DMS53 treated with DMSO at 0.1 percent for 48 hours (cell line): ENCODE measurements at regions not wholly inside any gene's neighbourhood (a gene's known extent, or its start where the extent isn't known, plus 50 kb on each side); places are given as distances from the start of the nearest gene placed in this dataset.

Experiments used
- DNase-seq: peaks from one replicate; lab custom pipeline; 2025; ENCODE audit not compliant: unreplicated experiment; lab: John Stamatoyannopoulos, UW

DNA sequence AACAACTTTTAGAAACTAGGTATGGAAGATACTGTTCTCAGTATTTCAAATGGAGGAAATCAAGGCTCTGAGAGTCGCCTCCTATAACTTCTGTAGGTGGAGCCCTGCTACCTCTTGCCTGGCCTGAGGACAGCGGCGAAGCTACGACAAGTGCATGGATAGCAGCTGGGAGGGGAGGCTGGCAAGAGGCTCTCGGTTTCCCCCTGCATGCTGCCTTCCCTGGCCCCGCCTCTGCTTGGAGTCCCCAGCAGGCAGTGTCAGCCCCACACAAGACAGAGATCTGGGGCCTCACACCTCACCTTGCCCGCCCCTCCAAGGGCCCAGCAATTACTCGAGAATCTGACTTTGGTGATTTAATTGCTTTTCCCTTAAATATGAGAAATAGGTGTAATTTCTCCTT lies 107.6 kb upstream of the POU3F3 start:
- no peak for DNase-seq

DNA sequence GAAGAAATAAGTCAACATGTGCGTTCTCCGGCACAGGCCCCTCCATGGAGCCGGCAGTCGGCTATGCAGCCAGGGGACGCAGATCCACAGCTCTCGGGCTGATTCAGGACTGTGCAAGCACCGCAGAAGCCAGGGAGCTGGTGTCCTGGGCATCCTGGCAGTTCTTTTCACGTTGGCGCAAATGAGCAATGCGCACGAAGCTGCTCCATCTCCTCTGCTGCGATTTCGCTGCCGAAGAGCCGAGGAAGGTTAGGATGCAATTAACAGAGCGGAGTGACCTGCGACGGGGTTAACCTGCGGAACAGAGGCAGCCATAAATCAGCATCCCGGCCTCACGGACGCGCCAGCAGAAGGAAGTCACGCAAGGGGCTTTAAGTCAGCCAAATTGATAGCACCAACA lies 107.1 kb upstream of the POU3F3 start:
- DNase-seq, result no peak

DNA sequence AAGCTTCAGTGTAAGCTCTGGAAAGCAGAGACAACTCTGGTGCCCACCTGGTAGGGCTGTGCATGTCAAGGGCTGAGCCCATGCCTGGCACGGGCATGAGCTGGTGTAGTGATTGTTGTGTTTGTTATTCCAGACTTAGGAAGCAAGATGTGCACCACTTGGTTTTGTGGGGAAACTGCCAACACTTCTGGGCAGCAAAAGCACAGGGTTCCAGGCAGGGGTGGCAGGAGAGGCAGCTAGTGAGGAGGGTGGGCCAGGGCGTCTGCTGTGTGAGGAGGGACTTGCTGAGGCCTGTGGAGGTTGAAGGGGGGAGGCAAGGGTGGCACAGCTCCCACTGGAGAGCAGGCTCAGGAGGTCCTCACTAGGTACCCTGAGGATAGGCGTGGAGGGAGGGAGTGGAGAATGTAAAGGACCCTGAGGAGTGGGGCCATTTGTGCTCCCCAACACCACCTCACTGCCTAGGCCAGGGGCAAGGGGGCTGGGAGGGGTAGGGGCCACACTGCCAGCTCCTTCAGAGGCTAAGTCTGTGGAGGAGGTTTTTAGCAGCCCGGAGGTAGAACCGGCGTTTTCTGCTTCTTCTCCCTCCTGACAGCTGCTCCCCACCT lies 104.0 kb upstream of the POU3F3 start:
- DNase-seq, result no peak

DNA sequence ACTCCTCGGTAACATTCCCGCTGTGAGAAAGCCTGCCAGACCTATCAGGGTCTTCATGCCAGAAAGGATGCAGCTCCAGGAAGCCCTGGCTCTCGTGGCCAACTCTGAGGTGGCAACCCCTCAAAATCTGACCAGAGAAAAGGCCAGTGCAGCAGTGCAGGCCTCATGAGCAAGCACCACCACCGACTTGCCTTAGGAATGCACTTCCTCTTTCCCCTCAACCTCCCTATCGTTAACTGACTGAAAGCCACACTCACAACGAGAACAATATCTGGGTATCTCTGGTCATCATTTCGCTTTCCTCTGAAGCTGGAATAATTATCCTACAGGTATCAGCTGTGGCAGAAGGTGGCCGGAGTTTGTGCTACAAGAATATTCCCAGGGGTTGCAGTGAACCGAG lies 101.4 kb upstream of the POU3F3 start:
- DNase-seq, result no peak

DNA sequence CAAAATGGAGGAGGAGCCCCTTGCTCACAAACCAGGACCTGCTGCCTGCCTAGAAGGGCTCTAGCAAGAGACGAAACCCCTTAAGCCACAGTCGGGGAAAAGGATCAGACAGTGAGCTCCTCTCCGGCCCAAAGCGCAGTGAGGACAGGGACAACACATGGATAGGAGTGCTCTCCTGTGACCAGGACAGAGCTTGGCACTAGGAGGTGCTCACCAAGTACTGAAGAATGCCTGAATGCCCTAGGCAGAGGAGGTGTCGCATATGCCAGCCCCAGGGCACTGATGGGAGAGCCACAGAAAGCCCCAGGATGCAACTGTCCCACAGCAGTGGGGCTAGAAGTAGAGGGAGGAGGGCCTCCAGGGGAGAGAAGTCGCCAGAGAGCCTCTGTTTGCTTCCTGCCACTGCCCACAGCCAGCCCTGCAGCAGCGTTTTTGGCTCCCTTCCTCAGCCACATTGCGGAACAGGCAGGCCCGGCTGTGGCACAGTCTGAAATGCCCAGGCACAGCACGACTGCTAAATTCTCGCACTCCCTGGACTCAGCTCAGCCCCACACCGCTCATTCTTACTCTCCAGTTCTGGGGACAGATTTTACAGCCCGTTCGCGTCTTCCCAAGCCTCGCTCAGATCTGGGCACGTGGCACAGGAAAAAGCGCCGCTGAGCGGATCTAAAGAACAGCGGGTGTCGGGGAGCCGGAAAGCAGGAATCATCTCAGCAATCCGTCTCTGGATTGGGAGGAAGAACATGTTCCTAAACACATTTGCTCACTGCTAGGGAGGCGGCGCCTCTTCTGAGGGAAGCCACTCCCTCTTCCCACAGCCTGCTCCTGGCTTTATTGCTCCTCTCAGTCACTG lies 98.7 kb upstream of the POU3F3 start:
- no peak for DNase-seq

DNA sequence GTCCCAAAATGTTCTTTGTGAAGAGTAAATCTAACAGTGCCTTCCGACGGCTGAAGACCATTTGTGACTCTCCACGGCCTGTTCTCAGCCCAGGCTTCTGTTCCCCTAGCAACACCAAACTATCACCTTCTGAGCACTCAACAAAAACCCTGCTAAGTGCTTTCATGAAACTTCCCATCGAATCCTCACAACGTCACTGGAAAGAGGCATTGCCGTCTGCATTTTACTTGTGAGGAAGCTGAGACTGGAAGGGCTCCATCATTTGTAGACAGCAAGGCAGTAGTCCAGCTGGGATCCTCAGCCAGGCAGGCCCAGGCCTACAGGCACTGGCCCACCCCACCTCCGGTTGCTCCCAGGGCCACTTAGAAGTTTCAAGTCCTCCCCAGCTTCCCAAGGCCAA lies 97.8 kb upstream of the POU3F3 start:
- no peak for DNase-seq

DNA sequence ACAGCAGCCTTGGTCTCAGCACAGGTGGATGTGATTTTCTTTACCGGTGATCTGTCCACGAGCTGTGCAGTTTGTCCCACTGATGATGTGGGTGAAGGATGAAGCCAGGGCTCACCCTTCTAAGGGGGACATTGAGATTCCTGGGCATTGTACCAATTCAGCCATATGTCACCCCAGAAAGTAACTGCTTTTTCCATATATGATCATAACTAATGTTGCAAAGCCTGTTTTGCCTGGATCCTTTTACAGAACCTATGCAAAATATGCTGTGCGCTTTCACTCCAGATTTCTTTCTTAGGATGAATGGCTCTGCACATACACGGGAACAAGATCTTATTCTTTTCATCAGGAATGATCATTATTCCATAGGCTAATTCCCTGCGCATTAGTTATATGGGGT lies 96.9 kb upstream of the POU3F3 start:
- DNase-seq, result no peak

DNA sequence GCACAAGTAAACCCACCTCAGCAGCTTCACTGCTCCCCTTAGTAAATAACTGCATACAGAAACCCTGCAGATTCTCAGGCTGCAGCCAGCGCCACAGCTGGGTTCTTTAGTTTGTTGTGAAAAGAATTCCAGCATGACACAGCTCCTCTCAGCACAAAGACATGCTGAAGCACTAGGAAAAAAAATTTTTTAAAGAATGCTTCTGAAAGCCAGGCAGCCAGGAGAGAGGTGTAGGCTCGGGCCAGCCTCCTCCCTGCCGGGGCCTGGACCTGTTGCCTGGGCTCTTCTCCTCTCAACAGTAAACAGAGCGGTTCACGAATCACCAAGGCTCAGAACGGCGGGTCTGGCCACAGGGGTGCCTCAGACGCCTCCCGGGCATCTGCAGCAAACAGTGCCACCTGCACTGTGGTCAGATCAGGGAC lies 95.7 kb upstream of the POU3F3 start:
- DNase-seq, result no peak

DNA sequence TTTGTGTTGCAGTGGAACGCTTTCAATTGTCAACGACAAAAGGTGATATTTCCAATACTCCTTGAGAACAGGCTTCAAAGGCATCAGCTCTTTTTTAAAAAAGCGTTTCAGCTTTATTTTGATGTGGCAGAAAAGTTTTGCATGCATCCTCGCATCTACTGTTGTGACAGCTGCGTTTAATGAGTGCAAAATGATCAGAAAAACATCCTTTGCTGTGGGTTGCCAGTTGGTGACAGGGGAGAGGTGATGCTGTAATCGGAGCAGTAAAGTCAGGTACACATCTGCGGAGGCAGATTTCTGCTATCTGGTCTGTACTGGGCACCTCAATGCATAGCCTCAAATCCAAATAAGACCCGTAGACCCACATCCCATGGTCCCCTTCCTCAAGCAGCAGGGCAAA lies 91.9 kb upstream of the POU3F3 start:
- DNase-seq, result no peak

DNA sequence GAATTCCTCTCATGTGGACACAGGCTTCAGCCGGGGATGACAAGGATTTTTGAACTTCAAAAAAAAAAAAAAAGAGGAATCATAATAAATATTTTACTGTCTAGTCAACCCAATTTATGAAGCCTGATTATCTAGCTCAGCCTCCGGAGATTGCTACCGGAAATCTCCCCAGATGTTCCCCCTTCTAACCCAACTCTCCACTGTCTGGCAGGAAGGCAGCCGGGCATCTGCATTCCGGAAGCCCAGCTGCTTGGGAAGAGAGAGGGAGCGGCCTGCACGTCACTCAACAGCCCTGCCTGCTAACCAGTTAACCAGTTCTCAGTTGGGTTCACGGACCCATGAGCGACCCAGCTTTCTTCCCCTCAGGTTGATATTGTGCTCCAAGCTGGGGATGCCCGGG lies 87.2 kb upstream of the POU3F3 start:
- no peak for DNase-seq

DNA sequence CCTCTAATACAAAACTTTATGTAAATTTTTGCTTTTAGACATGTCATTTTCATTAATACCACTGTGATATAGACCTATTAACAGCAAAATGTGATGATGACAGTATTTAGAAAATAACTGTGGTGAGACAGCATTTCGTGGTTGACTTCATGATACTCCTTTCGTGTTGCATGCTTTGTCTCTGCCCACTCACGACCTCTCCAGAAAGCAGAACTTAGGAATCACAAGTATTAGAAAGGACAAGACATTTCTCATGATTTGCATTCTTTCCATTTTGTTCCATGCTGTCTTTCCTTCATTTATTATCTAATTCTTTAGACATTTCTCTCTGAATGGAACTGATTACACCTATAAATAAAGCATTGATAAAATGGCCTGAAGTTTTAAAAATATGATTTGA lies 85.2 kb upstream of the POU3F3 start:
- DNase-seq, result no peak

DNA sequence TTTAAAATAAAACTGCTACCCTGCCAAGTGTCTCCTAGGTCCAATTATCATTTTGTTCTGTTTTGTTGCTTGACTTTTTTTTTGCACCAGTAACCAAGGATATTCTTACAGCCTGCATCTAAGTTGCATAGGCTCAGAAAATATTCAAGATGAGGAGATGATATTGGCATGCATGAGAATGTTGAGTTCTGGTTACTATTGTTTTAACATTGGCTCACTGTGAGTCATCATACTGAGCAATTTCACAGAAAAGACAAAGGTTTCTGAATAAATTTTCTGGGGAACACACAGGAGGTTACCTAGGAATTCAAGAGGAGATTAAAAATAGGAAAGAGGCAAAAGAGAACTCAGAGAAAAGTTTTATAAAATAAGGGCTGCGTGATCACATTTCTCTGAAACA lies 84.8 kb upstream of the POU3F3 start:
- DNase-seq, result no peak

DNA sequence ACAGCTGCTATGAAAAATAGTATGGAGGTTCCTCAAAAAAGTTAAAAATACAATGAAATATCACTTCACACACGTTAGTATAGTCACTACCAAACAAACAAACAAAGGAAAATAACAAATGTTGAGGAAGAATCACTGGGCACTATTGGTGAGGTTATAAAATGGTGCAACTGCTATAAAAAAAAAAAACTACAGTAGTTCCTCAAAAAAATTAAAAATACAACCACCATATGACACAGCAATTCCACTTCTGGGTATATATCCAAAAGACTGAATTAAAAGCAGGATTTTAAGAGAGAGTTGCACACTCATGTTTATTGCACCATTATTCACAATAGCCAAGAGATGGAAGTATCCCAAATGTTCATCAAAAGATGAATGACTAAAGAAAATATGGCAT lies 80.9 kb upstream of the POU3F3 start:
- DNase-seq, result no peak

DNA sequence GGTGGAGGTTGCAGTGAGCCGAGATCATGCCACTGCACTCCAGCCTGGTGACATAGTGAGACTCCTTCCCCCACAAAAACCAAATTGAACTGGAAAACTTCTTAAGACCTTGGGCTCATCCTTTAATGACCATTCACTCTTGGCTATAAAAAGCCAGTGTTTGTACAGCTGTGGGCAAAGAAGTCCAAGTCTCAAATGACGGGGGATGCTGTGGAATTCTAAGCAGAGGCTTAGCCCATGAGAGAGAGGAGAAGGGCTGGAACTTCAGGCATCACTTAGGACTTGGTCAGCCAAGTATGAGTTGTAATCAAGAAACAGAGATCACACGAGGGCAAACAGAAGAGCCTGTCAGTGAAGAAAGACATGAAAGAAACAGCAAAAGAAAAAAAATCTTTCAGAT lies 79.3 kb upstream of the POU3F3 start:
- no peak for DNase-seq

DNA sequence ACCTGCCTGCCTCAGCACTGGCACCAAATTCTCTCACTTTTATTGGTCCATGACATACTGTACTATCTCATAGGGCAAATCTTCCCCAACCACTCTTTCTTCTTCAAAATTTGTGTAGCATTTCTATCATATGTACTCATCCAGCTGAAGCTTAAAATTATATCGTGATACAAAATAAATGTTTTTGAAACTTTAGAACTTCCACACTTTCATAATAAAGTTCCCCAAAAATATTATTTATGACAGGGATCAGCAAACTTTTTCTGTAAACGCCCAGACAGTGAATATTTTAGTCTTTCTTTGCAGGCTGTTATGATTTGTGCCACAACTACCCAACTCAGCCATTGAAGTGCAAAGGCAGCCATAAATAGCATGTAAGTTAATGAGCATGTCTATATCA lies 76.2 kb upstream of the POU3F3 start:
- no peak for DNase-seq

DNA sequence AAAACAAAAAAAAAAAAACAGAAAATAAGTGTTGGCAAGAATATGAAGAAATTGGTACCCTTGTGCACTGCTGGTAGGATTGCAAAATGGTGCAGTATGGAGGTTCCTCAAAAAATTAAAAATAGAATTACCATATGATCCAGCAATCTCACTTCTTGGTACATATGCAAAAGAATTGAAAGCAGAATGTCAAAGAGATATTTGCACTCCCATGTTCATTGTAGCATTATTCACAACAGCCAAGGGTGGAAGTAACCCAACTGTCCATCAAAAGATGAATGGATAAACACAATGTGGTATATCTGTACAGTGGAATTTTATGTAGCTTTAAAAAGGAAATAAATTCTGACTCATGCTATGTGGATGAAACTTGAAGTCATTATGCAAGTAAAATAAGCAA lies 72.8 kb upstream of the POU3F3 start:
- no peak for DNase-seq

DNA sequence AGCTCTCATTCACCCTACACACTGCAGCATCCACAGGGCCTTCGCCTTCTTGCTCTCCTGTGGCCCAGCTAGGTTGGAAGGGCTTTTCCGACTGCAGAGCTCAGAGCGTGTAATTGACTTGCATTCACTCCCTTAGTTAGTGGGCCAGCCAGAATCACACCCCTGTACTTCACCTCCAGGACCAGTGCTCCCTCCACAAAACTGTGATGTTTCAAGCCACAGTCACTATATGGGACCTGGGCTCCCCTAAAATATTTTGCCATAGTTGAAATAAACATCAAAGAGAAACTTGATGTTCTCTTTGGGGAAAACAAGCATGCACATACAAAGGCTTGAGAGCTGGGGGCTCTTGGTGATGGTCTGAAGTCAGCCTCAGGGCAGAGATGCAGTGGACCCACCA lies 69.7 kb upstream of the POU3F3 start:
- DNase-seq, result no peak

DNA sequence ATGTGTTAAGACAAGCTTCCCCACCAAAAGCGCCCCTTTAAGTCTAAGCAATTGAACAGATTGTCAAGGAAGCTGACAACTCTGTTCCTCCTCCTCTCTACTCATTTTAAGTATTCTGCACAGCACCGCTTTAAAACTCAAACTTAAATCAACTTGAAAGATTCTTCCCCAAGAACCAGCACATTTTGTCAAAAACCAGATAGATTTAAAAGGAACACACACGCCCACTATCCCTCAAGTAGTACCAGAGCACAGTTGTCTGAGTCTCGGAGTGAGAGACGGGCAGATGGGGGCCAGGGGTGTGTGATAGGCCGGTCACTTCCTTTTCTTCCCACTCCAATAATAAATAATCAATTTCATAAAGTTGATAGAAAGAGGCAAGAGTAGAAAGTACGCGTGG lies 67.7 kb upstream of the POU3F3 start:
- no peak for DNase-seq

DNA sequence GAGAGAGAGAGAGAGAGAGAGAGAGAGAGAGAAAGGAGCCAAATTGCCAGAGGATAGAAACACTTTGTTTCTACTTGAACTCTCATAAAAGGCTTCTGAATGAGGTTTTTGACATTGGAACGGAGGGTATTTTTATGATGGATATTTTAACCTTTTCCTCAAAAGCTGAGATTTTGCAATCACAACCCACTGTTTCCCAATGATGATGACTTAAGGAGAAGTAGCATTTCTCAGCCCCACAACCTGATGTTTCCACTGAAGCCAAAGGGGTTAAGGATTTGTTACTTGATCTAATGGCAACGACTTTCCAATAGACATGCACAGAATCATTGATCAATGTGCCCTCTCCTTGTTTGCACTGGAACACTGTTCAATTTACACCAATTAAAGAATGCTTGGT lies 67.1 kb upstream of the POU3F3 start:
- no peak for DNase-seq

DNA sequence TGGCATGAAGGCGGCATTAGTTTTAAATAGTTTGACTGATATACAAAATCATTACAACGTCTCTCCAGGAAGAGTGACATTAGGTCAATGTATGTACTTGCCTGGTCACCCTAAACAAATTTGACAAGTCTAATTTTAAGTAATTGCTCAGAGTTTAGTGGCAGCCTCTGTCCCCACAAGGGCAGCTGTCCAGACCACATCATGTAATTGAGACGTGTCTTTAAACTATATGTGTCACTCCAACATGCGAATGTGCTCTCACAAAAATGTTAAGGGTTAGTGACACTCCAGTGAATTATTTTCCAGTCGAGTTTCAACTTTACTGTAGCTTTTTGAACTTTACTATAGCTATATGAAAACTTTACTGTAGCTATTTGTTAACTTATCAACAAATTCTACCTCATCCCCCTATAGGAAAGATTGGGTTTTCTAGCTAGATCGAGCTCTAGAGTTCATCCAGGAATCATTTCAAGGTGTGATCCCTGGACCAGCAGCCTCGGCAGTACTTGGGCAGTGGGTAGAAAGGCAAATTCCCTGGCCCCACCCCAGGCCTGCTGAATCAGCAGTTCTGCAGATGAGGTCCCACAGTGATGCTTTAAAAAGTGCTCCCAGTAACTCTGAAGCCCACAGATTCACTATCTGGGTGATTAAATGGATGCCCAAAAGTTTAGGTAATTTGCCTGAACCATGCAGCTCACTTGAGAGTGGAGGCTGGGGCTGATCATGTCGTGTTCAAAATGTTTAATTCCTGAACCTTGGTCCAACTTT lies 66.4 kb upstream of the POU3F3 start:
- DNase-seq, result no peak

DNA sequence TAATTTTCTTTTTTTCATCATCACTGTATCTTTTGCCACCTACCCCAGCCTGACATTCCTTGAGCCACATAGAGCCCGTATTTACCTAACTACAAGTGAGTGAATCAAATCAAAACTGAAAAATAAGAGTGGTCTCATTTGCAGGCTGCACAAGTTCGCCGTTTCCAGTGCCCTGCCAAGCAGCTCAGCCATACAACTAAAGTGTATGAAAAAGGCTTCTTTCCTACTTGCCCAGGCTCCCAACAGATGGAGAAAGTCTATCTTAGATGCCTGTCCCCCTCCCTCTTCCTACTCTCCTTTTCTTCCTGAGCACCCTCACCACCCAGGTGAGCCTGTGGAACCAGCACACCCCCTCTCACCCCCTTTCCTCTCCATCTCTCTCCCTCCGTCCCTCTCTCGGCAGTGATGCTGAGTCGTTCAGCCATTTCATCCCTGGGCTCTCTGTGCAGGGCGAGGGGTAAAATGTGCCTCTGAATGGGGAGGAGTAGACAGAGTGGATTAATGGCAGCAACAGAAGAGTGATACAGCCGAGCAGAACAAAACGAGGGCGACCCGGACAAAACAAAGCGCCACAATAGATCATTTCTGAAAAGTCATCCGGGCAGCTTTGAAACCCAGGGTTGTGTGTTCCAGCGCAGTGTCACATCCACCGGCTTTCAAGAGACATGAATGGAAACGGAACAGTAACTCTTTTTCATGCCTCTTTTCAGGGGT lies 65.0 kb upstream of the POU3F3 start:
- no peak for DNase-seq
